GM23338 (cell line): ENCODE measurements at regions not wholly inside any gene's neighbourhood (a gene's known extent, or its start where the extent isn't known, plus 50 kb on each side); places are given as distances from the start of the nearest gene placed in this dataset.

ENCODE experiments used
- ATAC-seq: fragments of 200-7000 bp; cut with Tn5 transposase; 3 replicates; pipeline ENCODE4 v1.9.1; 2020
- DNase-seq: peaks from one replicate; pipeline ENCODE4 v3.0.0-alpha.2; 2015; ENCODE audit warnings: low spot score
- H2AFZ ChIP-seq: fragments of 200-600 bp; sonication (generic); 2 replicates; pipeline ENCODE4 v1.8.0; 2016; ENCODE audit warnings: antibody characterized with exemption, mild to moderate bottlenecking, moderate library complexity
- H3F3A ChIP-seq: fragments of 200-600 bp; sonication (generic); replicated peaks from 2 replicates; pipeline ENCODE4 v1.8.0; 2017; ENCODE audit warnings: antibody characterized with exemption, mixed run types, low read depth
- H3K27ac ChIP-seq: fragments of 200-600 bp; sonication (generic); 2 replicates; pipeline ENCODE4 v1.6.1; 2016; ENCODE audit warnings: low read depth
- H3K27me3 ChIP-seq: fragments of 200-600 bp; sonication (generic); 2 replicates; pipeline ENCODE4 v1.8.0; 2016; ENCODE audit warnings: mild to moderate bottlenecking, mixed run types, moderate library complexity; ENCODE audit not compliant: insufficient read depth
- H3K36me3 ChIP-seq: fragments of 200-600 bp; sonication (generic); 2 replicates; pipeline ENCODE4 v1.8.0; 2016; ENCODE audit warnings: mild to moderate bottlenecking; ENCODE audit not compliant: insufficient read depth
- H3K4me1 ChIP-seq: fragments of 200-600 bp; sonication (generic); 2 replicates; pipeline ENCODE4 v1.8.0; 2016; ENCODE audit warnings: mild to moderate bottlenecking, moderate library complexity; ENCODE audit not compliant: insufficient read depth
- H3K4me2 ChIP-seq: fragments of 200-600 bp; sonication (generic); 2 replicates; pipeline ENCODE4 v1.7.1; 2017; ENCODE audit warnings: mixed run types
- H3K4me3 ChIP-seq: fragments of 200-600 bp; sonication (generic); 2 replicates; pipeline ENCODE4 v1.6.1; 2016; ENCODE audit warnings: mixed run types
- H3K79me2 ChIP-seq: fragments of 200-600 bp; sonication (generic); replicated peaks from 2 replicates; pipeline ENCODE4 v1.8.0; 2017; ENCODE audit warnings: mild to moderate bottlenecking; ENCODE audit not compliant: insufficient read depth
- H3K9me2 ChIP-seq: fragments of 200-600 bp; sonication (generic); 2 replicates; pipeline ENCODE4 v1.8.0; 2017; ENCODE audit not compliant: insufficient read depth
- H4K20me1 ChIP-seq: fragments of 200-600 bp; sonication (generic); replicated peaks from 2 replicates; pipeline ENCODE4 v1.8.0; 2017; ENCODE audit warnings: mild to moderate bottlenecking; ENCODE audit not compliant: insufficient read depth
- H3K27ac Mint-ChIP-seq: 2 replicates; pipeline ENCODE4 v1.8.0; 2020; ENCODE audit warnings: inconsistent platforms, mild to moderate bottlenecking, moderate library complexity, mixed read lengths
- H3K27me3 Mint-ChIP-seq: 3 replicates; pipeline ENCODE4 v1.8.0; 2022; ENCODE audit warnings: low read depth, mild to moderate bottlenecking, moderate library complexity, mixed read lengths, inconsistent platforms; ENCODE audit not compliant: insufficient read depth, poor library complexity
- H3K36me3 Mint-ChIP-seq: 3 replicates; pipeline ENCODE4 v1.8.0; 2021; ENCODE audit warnings: low read depth, mild to moderate bottlenecking, inconsistent platforms, moderate library complexity, mixed read lengths
- H3K4me1 Mint-ChIP-seq: 3 replicates; pipeline ENCODE4 v1.8.0; 2020; ENCODE audit warnings: mild to moderate bottlenecking, inconsistent platforms, mixed read lengths
- H3K4me3 Mint-ChIP-seq: 3 replicates; pipeline ENCODE4 v1.8.0; 2021; ENCODE audit warnings: moderate library complexity, mild to moderate bottlenecking, inconsistent platforms, mixed read lengths
- H3K9me3 Mint-ChIP-seq: 3 replicates; pipeline ENCODE4 v1.8.0; 2020; ENCODE audit warnings: moderate library complexity, mild to moderate bottlenecking, inconsistent platforms, mixed read lengths
- CREB1 ChIP-seq: fragments of 250-450 bp; sonication (Bioruptor Pico); IDR thresholded peaks from 2 replicates; pipeline ENCODE4 v1.5.0; 2020; ENCODE audit warnings: low read depth, mild to moderate bottlenecking, moderate library complexity
- EZH2 ChIP-seq: fragments of 200-600 bp; sonication (generic); IDR thresholded peaks from one replicate; pipeline ENCODE4 v1.8.0; 2017; ENCODE audit warnings: antibody characterized with exemption, mild to moderate bottlenecking, low read depth; ENCODE audit not compliant: unreplicated experiment
- EZH2phosphoT487 ChIP-seq: fragments of 200-600 bp; sonication (generic); IDR thresholded peaks from one replicate; pipeline ENCODE4 v1.8.1; 2018; ENCODE audit warnings: antibody characterized with exemption; ENCODE audit not compliant: unreplicated experiment
- NANOG ChIP-seq: IDR thresholded peaks from 2 replicates; pipeline ENCODE4 v1.6.1; 2016; ENCODE audit warnings: antibody characterized with exemption, borderline replicate concordance
- POLR2AphosphoS5 ChIP-seq: IDR thresholded peaks from 2 replicates; pipeline ENCODE4 v1.6.1; 2016; ENCODE audit warnings: antibody characterized with exemption, low read depth
- STAT1 ChIP-seq: IDR thresholded peaks from one replicate; pipeline ENCODE4 v1.6.1; 2016; ENCODE audit warnings: antibody characterized with exemption; ENCODE audit not compliant: unreplicated experiment
- ZNF114 ChIP-seq: fragments of 250-450 bp; sonication (Bioruptor Pico); IDR thresholded peaks from 2 replicates; pipeline ENCODE4 v1.5.0; 2020; ENCODE audit warnings: mild to moderate bottlenecking, moderate library complexity
- ZNF331 ChIP-seq: fragments of 250-450 bp; sonication (Bioruptor Pico); IDR thresholded peaks from 2 replicates; pipeline ENCODE4 v1.5.0; 2020; ENCODE audit warnings: low read depth, mild to moderate bottlenecking, moderate library complexity
- TF ChIP-seq, protein P1 (sequence below), 2 experiments: fragments of 200-600 bp in 1 of 2; sonication (generic) in 1 of 2; conservative IDR thresholded peaks; 2 replicates each; pipeline versions ENCODE4 v1.5.1 to v1.6.1; 2016 to 2017; ENCODE audit warnings: antibody characterized with exemption in 2 of 2, low read depth in 2 of 2, mild to moderate bottlenecking in 2 of 2, moderate library complexity in 1 of 2
- TF ChIP-seq, protein P2 (sequence below): IDR thresholded peaks from one replicate; pipeline ENCODE4 v1.6.1; 2018; ENCODE audit warnings: antibody characterized with exemption; ENCODE audit not compliant: unreplicated experiment
- TF ChIP-seq, protein P3 (sequence below): fragments of 250-450 bp; sonication (Bioruptor Pico); IDR thresholded peaks from 2 replicates; pipeline ENCODE4 v1.5.0; 2020; ENCODE audit warnings: mild to moderate bottlenecking, moderate library complexity
- TF ChIP-seq, protein P4 (sequence below): IDR thresholded peaks from 2 replicates; pipeline ENCODE4 v1.6.1; 2016; ENCODE audit warnings: antibody characterized with exemption

DNA sequence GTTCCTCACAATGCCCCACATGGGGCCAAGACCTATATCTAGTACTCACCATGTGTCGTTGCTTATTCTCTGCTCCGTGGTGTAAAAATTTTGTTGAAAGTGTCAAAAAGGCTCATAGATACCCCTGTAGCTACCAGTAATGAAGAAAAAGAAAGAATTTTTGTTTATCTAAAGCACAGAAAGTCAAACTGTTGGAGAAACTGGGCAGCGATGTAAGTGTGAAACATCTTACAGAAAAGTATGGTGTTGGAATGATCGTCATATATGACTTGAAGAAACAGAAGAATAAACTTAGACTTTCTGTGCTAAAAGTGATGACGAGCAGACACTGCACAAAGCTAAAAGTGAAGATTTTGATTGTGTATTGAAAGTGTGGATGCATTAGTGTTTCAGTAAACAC lies 626.6 kb upstream of the GHITM start:
- Histone ChIP-seq H3K79me2 (no peaks in the 10 kb centered on the region), H3K36me3 (no peaks in the 10 kb centered on the region), H3K27ac (no peak overlapping the region), H3K4me2 (no peak overlapping the region), H3K27me3 (no peaks in the 10 kb centered on the region), H3K4me1 (no peaks in the 10 kb centered on the region), H4K20me1 (no peaks in the 10 kb centered on the region), H2AFZ (no peak overlapping the region), H3K9me2 (no peaks in the 10 kb centered on the region), H3K4me3 (no peak overlapping the region), H3F3A (no peaks in the 10 kb centered on the region)
- Mint-ChIP-seq H3K36me3 (no peaks in the 10 kb centered on the region), H3K4me1 (no peaks in the 10 kb centered on the region), H3K27ac (no peak overlapping the region), H3K27me3 (peaks cover 2% of the 10 kb centered on the region), H3K9me3 (no peaks in the 10 kb centered on the region), H3K4me3 (no peak overlapping the region)
- ATAC-seq, result no peak
- no peak for DNase-seq
- TF ChIP-seq, protein P1, sequence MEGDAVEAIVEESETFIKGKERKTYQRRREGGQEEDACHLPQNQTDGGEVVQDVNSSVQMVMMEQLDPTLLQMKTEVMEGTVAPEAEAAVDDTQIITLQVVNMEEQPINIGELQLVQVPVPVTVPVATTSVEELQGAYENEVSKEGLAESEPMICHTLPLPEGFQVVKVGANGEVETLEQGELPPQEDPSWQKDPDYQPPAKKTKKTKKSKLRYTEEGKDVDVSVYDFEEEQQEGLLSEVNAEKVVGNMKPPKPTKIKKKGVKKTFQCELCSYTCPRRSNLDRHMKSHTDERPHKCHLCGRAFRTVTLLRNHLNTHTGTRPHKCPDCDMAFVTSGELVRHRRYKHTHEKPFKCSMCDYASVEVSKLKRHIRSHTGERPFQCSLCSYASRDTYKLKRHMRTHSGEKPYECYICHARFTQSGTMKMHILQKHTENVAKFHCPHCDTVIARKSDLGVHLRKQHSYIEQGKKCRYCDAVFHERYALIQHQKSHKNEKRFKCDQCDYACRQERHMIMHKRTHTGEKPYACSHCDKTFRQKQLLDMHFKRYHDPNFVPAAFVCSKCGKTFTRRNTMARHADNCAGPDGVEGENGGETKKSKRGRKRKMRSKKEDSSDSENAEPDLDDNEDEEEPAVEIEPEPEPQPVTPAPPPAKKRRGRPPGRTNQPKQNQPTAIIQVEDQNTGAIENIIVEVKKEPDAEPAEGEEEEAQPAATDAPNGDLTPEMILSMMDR (conservative IDR thresholded peaks at IDR 0.05; ENCODE audit: low read depth in 2 of 2), result no peak
- TF ChIP-seq, protein P2, sequence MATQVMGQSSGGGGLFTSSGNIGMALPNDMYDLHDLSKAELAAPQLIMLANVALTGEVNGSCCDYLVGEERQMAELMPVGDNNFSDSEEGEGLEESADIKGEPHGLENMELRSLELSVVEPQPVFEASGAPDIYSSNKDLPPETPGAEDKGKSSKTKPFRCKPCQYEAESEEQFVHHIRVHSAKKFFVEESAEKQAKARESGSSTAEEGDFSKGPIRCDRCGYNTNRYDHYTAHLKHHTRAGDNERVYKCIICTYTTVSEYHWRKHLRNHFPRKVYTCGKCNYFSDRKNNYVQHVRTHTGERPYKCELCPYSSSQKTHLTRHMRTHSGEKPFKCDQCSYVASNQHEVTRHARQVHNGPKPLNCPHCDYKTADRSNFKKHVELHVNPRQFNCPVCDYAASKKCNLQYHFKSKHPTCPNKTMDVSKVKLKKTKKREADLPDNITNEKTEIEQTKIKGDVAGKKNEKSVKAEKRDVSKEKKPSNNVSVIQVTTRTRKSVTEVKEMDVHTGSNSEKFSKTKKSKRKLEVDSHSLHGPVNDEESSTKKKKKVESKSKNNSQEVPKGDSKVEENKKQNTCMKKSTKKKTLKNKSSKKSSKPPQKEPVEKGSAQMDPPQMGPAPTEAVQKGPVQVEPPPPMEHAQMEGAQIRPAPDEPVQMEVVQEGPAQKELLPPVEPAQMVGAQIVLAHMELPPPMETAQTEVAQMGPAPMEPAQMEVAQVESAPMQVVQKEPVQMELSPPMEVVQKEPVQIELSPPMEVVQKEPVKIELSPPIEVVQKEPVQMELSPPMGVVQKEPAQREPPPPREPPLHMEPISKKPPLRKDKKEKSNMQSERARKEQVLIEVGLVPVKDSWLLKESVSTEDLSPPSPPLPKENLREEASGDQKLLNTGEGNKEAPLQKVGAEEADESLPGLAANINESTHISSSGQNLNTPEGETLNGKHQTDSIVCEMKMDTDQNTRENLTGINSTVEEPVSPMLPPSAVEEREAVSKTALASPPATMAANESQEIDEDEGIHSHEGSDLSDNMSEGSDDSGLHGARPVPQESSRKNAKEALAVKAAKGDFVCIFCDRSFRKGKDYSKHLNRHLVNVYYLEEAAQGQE, result no peak
- TF ChIP-seq ZNF331 (CRISPR knock-in tag), result no peak
- no peak for TF ChIP-seq EZH2phosphoT487
- no peak for TF ChIP-seq NANOG
- TF ChIP-seq STAT1, result no peak
- TF ChIP-seq EZH2, result no peak
- TF ChIP-seq POLR2AphosphoS5, result no peak
- no peak for TF ChIP-seq CREB1 (CRISPR knock-in tag)
- TF ChIP-seq, protein P3, sequence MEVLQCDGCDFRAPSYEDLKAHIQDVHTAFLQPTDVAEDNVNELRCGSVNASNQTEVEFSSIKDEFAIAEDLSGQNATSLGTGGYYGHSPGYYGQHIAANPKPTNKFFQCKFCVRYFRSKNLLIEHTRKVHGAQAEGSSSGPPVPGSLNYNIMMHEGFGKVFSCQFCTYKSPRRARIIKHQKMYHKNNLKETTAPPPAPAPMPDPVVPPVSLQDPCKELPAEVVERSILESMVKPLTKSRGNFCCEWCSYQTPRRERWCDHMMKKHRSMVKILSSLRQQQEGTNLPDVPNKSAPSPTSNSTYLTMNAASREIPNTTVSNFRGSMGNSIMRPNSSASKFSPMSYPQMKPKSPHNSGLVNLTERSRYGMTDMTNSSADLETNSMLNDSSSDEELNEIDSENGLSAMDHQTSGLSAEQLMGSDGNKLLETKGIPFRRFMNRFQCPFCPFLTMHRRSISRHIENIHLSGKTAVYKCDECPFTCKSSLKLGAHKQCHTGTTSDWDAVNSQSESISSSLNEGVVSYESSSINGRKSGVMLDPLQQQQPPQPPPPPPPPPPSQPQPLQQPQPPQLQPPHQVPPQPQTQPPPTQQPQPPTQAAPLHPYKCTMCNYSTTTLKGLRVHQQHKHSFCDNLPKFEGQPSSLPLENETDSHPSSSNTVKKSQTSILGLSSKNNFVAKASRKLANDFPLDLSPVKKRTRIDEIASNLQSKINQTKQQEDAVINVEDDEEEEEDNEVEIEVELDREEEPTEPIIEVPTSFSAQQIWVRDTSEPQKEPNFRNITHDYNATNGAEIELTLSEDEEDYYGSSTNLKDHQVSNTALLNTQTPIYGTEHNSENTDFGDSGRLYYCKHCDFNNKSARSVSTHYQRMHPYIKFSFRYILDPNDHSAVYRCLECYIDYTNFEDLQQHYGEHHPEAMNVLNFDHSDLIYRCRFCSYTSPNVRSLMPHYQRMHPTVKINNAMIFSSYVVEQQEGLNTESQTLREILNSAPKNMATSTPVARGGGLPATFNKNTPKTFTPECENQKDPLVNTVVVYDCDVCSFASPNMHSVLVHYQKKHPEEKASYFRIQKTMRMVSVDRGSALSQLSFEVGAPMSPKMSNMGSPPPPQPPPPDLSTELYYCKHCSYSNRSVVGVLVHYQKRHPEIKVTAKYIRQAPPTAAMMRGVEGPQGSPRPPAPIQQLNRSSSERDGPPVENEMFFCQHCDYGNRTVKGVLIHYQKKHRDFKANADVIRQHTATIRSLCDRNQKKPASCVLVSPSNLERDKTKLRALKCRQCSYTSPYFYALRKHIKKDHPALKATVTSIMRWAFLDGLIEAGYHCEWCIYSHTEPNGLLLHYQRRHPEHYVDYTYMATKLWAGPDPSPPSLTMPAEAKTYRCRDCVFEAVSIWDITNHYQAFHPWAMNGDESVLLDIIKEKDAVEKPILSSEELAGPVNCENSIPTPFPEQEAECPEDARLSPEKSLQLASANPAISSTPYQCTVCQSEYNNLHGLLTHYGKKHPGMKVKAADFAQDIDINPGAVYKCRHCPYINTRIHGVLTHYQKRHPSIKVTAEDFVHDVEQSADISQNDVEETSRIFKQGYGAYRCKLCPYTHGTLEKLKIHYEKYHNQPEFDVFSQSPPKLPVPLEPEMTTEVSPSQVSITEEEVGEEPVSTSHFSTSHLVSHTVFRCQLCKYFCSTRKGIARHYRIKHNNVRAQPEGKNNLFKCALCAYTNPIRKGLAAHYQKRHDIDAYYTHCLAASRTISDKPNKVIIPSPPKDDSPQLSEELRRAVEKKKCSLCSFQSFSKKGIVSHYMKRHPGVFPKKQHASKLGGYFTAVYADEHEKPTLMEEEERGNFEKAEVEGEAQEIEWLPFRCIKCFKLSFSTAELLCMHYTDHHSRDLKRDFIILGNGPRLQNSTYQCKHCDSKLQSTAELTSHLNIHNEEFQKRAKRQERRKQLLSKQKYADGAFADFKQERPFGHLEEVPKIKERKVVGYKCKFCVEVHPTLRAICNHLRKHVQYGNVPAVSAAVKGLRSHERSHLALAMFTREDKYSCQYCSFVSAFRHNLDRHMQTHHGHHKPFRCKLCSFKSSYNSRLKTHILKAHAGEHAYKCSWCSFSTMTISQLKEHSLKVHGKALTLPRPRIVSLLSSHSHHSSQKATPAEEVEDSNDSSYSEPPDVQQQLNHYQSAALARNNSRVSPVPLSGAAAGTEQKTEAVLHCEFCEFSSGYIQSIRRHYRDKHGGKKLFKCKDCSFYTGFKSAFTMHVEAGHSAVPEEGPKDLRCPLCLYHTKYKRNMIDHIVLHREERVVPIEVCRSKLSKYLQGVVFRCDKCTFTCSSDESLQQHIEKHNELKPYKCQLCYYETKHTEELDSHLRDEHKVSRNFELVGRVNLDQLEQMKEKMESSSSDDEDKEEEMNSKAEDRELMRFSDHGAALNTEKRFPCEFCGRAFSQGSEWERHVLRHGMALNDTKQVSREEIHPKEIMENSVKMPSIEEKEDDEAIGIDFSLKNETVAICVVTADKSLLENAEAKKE (CRISPR knock-in tag), result no peak
- no peak for TF ChIP-seq ZNF114
- TF ChIP-seq, protein P4, sequence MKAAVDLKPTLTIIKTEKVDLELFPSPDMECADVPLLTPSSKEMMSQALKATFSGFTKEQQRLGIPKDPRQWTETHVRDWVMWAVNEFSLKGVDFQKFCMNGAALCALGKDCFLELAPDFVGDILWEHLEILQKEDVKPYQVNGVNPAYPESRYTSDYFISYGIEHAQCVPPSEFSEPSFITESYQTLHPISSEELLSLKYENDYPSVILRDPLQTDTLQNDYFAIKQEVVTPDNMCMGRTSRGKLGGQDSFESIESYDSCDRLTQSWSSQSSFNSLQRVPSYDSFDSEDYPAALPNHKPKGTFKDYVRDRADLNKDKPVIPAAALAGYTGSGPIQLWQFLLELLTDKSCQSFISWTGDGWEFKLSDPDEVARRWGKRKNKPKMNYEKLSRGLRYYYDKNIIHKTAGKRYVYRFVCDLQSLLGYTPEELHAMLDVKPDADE, result no peak
